ENCODE measurements at regions not wholly inside any gene's neighbourhood (a gene's known extent, or its start where the extent isn't known, plus 50 kb on each side); places are given as distances from the start of the nearest gene placed in this dataset.

DNA sequence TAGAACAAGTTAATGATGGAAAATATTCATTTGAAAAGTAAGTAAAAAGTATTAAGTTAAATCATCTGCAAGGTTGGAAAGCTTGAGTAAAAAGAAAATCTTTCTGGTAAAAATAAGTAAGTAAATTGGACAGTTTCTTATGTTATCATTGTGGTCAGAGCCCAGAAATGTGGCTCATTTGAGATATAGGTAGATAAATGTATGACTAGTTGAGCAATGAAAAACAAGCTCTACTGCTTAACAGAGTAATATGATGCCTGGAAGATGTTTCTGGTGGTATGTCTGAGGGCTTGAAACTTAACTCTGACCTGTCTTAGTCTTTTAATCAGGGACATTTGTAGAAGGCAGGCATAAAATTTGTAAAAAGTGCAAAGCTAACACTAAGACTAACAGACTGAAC is 444.0 kb downstream of the MFSD1 start:
- no peaks in the 10 kb centered on the region for H3K79me2 ChIP-seq (ENCODE audit: control insufficient read depth, insufficient read depth, low read length)
- H3K36me3 ChIP-seq (ENCODE audit: control insufficient read depth in 2 of 2, extremely low read depth in 1 of 2, insufficient read depth in 2 of 2, low read length in 2 of 2), result no peaks in the 10 kb centered on the region
- no peak overlapping the region for H2AFZ ChIP-seq (ENCODE audit: control insufficient read depth, low read length)
- TF ChIP-seq, protein P1, sequence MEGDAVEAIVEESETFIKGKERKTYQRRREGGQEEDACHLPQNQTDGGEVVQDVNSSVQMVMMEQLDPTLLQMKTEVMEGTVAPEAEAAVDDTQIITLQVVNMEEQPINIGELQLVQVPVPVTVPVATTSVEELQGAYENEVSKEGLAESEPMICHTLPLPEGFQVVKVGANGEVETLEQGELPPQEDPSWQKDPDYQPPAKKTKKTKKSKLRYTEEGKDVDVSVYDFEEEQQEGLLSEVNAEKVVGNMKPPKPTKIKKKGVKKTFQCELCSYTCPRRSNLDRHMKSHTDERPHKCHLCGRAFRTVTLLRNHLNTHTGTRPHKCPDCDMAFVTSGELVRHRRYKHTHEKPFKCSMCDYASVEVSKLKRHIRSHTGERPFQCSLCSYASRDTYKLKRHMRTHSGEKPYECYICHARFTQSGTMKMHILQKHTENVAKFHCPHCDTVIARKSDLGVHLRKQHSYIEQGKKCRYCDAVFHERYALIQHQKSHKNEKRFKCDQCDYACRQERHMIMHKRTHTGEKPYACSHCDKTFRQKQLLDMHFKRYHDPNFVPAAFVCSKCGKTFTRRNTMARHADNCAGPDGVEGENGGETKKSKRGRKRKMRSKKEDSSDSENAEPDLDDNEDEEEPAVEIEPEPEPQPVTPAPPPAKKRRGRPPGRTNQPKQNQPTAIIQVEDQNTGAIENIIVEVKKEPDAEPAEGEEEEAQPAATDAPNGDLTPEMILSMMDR (optimal IDR thresholded peaks at IDR 0.05 in 1 of 3, IDR thresholded peaks at IDR 0.05 in 1 of 3, conservative IDR thresholded peaks at IDR 0.05 in 1 of 3; ENCODE audit: extremely low read depth in 1 of 3, insufficient read depth in 2 of 3, low read length in 3 of 3), result no peak
- TF ChIP-seq EZH2 (IDR thresholded peaks at IDR 0.05; ENCODE audit: low read length), result no peak
- H3K4me3 ChIP-seq (ENCODE audit: control insufficient read depth in 2 of 3, extremely low read depth in 1 of 3, insufficient read depth in 2 of 3, low read depth in 1 of 3, low read length in 3 of 3), result no peak overlapping the region
- no peaks in the 10 kb centered on the region for H3K4me1 ChIP-seq (ENCODE audit: control insufficient read depth, extremely low read depth, insufficient read depth, low read length)
- H3K9ac ChIP-seq (ENCODE audit: control insufficient read depth, extremely low read depth, insufficient read depth, low read length), result no peak overlapping the region
- H3K9me1 ChIP-seq (ENCODE audit: control insufficient read depth, extremely low read depth, insufficient read depth, low read length), result no peaks in the 10 kb centered on the region
- no peaks in the 10 kb centered on the region for H3K9me3 ChIP-seq (ENCODE audit: control insufficient read depth, low read depth, low read length)
- dilution Hi-C loops (cut with MboI; ENCODE audit: extremely low pct_ligation_motif_present, low sequenced_read_pairs), result loop anchor here (25.0 kb wide), 1 partner anchor 109 kb away; no protein-coding TSS in a partner anchor
- H3K27ac ChIP-seq (ENCODE audit: control insufficient read depth, insufficient read depth, low read length), result no peak overlapping the region
- no peak overlapping the region for H3K4me2 ChIP-seq (ENCODE audit: control insufficient read depth, extremely low read depth, insufficient read depth, low read depth, low read length)
- no peak for FAIRE-seq
- no peaks in the 10 kb centered on the region for H3K27me3 ChIP-seq (ENCODE audit: control insufficient read depth, extremely low read depth, insufficient read depth, low read length)
- no peak for DNase-seq (ENCODE audit: low read depth, low spot score)
- H4K20me1 ChIP-seq (ENCODE audit: control insufficient read depth, extremely low read depth, insufficient read depth, low read length), result no peaks in the 10 kb centered on the region

DNA sequence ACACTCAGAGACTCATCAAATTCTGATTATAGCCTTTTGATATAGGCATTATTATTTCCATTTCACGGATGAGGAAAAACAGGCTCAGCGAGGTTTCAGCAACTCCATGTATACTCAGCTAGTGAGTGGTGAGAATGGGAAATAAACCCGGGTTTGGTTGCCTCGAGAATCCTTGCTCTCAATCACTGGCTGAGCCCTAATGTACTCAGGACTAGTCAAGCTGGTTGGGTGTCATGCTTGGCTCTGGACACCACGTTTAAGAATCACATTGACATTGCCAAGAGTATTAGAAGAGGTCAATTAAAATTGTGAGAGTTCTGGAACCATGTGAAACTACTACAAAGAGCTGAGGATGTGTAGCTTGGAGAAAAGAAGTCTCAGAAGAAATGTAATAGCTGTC is 444.5 kb downstream of the MFSD1 start:
- Histone ChIP-seq H3K27me3 (ENCODE audit: control insufficient read depth, extremely low read depth, insufficient read depth, low read length) (no peaks in the 10 kb centered on the region), H4K20me1 (ENCODE audit: control insufficient read depth, extremely low read depth, insufficient read depth, low read length) (no peaks in the 10 kb centered on the region), H3K9me1 (ENCODE audit: control insufficient read depth, extremely low read depth, insufficient read depth, low read length) (no peaks in the 10 kb centered on the region), H3K36me3 (ENCODE audit: control insufficient read depth in 2 of 2, extremely low read depth in 1 of 2, insufficient read depth in 2 of 2, low read length in 2 of 2) (no peaks in the 10 kb centered on the region), H3K4me3 (ENCODE audit: control insufficient read depth in 2 of 3, extremely low read depth in 1 of 3, insufficient read depth in 2 of 3, low read depth in 1 of 3, low read length in 3 of 3) (no peak overlapping the region), H3K9ac (ENCODE audit: control insufficient read depth, extremely low read depth, insufficient read depth, low read length) (no peak overlapping the region), H3K79me2 (ENCODE audit: control insufficient read depth, insufficient read depth, low read length) (no peaks in the 10 kb centered on the region), H3K9me3 (ENCODE audit: control insufficient read depth, low read depth, low read length) (no peaks in the 10 kb centered on the region), H3K4me2 (ENCODE audit: control insufficient read depth, extremely low read depth, insufficient read depth, low read depth, low read length) (no peak overlapping the region), H3K27ac (ENCODE audit: control insufficient read depth, insufficient read depth, low read length) (no peak overlapping the region), H2AFZ (ENCODE audit: control insufficient read depth, low read length) (no peak overlapping the region), H3K4me1 (ENCODE audit: control insufficient read depth, extremely low read depth, insufficient read depth, low read length) (no peaks in the 10 kb centered on the region)
- no peak for TF ChIP-seq EZH2 (IDR thresholded peaks at IDR 0.05; ENCODE audit: low read length)
- TF ChIP-seq, protein P1 (optimal IDR thresholded peaks at IDR 0.05 in 1 of 3, IDR thresholded peaks at IDR 0.05 in 1 of 3, conservative IDR thresholded peaks at IDR 0.05 in 1 of 3; ENCODE audit: extremely low read depth in 1 of 3, insufficient read depth in 2 of 3, low read length in 3 of 3), result no peak
- dilution Hi-C loops (cut with MboI; ENCODE audit: extremely low pct_ligation_motif_present, low sequenced_read_pairs), result loop anchor here (25.0 kb wide), 1 partner anchor 109 kb away; no protein-coding TSS in a partner anchor
- no peak for DNase-seq (ENCODE audit: low read depth, low spot score)
- FAIRE-seq, result no peak
